ENCODE measurements at regions not wholly inside any gene's neighbourhood (a gene's known extent, or its start where the extent isn't known, plus 50 kb on each side); places are given as distances from the start of the nearest gene placed in this dataset.

DNA sequence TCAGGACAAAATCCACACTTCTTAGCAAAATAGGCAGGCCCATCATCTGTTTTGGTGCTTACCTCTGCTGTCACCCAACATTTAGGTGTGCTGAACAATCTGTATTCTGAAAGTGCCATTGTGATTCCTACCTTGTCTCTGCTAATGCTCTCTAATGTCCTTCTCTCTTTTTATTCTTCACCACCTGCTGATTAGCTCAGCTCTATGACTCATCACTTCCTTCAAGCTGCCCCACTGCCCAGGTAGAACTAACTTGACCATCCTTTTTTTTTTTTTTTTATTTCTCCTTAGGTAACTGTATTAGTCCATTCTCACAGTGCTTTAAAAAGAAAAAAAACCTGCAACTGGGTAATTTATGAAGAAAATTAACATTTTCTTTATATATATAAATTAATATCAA lies 478.7 kb upstream of the POU3F3 start:
- Histone ChIP-seq H3K27ac (no peak overlapping the region), H3K36me3 (no peaks in the 10 kb centered on the region), H3K9me3 (no peaks in the 10 kb centered on the region), H3K4me1 (no peaks in the 10 kb centered on the region), H3K27me3 (no peaks in the 10 kb centered on the region), H3K4me3 (no peak overlapping the region)
- intact Hi-C loops (cut with DNase I; ENCODE audit: low total_unique reads): no loop called here
- DNase-seq: no peak
- no peak for TF ChIP-seq CTCF (IDR thresholded peaks at IDR 0.05)
- TF ChIP-seq POLR2A (IDR thresholded peaks at IDR 0.05): no peak

DNA sequence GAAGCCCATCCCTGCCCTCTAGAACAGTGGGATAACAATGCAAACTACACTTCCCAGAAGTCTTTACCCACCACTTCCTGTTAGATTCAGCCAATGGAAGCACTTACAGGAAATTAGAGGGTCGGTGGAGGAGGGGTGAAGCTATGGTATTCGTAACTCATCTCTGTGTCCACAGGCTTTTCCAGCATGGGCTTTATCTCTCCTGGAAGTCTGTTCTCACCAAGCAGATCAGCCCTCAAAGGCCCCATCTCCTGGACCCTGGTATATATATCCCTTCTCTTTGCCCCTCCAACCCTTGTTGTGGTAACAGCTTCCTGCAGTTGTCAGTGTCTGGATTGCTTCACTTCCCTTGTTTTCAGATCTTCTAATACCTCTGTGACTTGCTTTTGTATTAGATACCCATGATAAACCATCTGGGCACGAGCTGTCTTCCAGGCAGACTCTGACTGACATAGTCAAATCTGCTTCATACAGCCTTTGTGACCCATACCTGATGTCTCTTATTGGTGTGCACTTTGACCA lies 475.0 kb upstream of the POU3F3 start:
- no peak overlapping the region for H3K4me3 ChIP-seq
- no peaks in the 10 kb centered on the region for H3K4me1 ChIP-seq
- no peak for DNase-seq
- no peaks in the 10 kb centered on the region for H3K27me3 ChIP-seq
- TF ChIP-seq POLR2A (IDR thresholded peaks at IDR 0.05) (no peak), CTCF (IDR thresholded peaks at IDR 0.05) (no peak)
- no peak overlapping the region for H3K27ac ChIP-seq
- no peaks in the 10 kb centered on the region for H3K9me3 ChIP-seq
- no peaks in the 10 kb centered on the region for H3K36me3 ChIP-seq
- intact Hi-C loops (cut with DNase I; ENCODE audit: low total_unique reads): no loop called here

DNA sequence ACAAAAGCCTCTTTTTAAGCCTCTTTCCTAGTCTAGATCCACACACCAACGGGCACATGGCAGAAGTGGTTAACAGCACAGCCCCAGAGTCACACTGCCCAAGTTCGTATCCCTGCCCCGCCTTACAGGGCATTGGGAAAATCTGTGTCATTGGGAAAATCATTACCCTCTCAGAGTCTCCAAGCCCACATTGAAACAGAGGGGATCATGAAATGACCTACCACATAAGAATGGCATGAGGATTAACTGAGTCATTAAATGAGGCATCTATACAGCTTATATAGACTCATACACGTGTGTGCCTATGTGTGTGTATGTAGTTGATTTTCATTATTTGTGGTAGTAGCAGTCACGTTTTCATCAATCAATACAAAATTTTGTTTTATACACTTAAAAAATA lies 469.0 kb upstream of the POU3F3 start:
- DNase-seq: no peak
- H3K27me3 ChIP-seq: no peaks in the 10 kb centered on the region
- no peak overlapping the region for H3K27ac ChIP-seq
- intact Hi-C loops (cut with DNase I; ENCODE audit: low total_unique reads): no loop called here
- TF ChIP-seq POLR2A (IDR thresholded peaks at IDR 0.05) (no peak), CTCF (IDR thresholded peaks at IDR 0.05) (no peak)
- H3K4me1 ChIP-seq: no peaks in the 10 kb centered on the region
- H3K4me3 ChIP-seq: no peak overlapping the region
- H3K9me3 ChIP-seq: no peaks in the 10 kb centered on the region
- H3K36me3 ChIP-seq: no peaks in the 10 kb centered on the region

GRCh38 chr2:104385743-104386142 lies 468.2 kb upstream of the POU3F3 start:
- intact Hi-C loops (cut with DNase I; ENCODE audit: low total_unique reads): no loop called here

DNA sequence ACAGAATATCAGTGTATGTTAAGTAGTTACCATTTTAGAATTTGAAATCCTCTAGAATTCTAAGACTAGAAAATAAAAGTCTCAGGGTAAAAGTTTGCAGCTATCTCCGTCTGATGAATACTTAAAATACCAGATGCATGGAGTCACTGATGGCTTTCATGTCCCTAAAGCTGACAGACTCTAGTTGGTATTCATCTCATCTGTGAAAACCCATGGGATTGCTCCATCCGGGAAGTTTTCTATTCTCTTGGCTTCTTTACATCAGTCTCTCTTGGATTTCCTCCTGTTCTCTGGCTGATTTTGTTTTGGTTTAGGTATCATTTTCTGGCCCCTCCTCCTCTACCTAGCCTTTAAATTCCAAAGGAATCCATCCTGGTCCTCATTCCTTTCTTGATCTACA lies 465.6 kb upstream of the POU3F3 start:
- no peaks in the 10 kb centered on the region for H3K27me3 ChIP-seq
- H3K36me3 ChIP-seq: no peaks in the 10 kb centered on the region
- intact Hi-C loops (cut with DNase I; ENCODE audit: low total_unique reads): no loop called here
- H3K27ac ChIP-seq: no peak overlapping the region
- H3K4me1 ChIP-seq: no peaks in the 10 kb centered on the region
- no peak for DNase-seq
- no peaks in the 10 kb centered on the region for H3K9me3 ChIP-seq
- no peak overlapping the region for H3K4me3 ChIP-seq
- no peak for TF ChIP-seq POLR2A (IDR thresholded peaks at IDR 0.05)
- TF ChIP-seq CTCF (IDR thresholded peaks at IDR 0.05): no peak

More at GRCh38 chr2:104385743-104386142, 468.2 kb upstream of the POU3F3 start:
- H3K27me3 ChIP-seq: no peaks in the 10 kb centered on the region
- DNase-seq: no peak
- TF ChIP-seq CTCF (IDR thresholded peaks at IDR 0.05) (no peak), POLR2A (IDR thresholded peaks at IDR 0.05) (no peak)
- H3K36me3 ChIP-seq: no peaks in the 10 kb centered on the region
- no peak overlapping the region for H3K27ac ChIP-seq
- no peaks in the 10 kb centered on the region for H3K9me3 ChIP-seq
- H3K4me3 ChIP-seq: no peak overlapping the region
- no peaks in the 10 kb centered on the region for H3K4me1 ChIP-seq

All from uterus (tissue), 3 donors.